Sigmoid colon (tissue), 4 donors: ENCODE measurements at regions not wholly inside any gene's neighbourhood (a gene's known extent, or its start where the extent isn't known, plus 50 kb on each side); places are given as distances from the start of the nearest gene placed in this dataset.

Source experiments
- EP300 ChIP-seq, 4 donors: sonication (generic); formaldehyde crosslinking; IDR thresholded peaks; one replicate each; pipeline ENCODE4 v1.6.1; 2017; ENCODE audit warnings: antibody characterized with exemption in 4 of 4
- TF ChIP-seq, protein P1 (sequence below), 4 experiments: fragments of 450-650 bp in 3 of 4; fragments of 200-600 bp in 1 of 4; IDR thresholded peaks; one replicate each; pipeline ENCODE4 v1.5.1; 2016 to 2019; ENCODE audit warnings: antibody characterized with exemption in 4 of 4, mild to moderate bottlenecking in 3 of 4, moderate library complexity in 2 of 4

DNA sequence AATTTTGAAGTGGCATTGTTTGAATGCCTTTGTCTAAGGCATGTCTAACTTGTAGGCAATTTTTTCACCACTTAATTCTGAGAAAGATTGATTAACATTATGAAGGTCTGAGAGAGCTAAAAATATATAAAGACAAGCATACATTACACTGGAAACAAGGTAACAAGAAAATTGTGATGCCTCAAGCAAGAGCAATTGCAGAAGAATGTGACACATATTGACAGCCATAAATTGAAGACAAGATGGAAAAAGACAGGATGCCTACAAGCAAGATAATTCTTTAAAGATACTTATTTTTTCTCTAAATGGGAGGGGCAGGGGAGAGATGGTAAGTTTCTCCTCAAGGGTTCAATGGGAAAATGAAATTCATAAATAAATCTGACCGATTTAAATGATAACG is 103.1 kb upstream of the CYLC2 start:
- TF ChIP-seq, protein P1, sequence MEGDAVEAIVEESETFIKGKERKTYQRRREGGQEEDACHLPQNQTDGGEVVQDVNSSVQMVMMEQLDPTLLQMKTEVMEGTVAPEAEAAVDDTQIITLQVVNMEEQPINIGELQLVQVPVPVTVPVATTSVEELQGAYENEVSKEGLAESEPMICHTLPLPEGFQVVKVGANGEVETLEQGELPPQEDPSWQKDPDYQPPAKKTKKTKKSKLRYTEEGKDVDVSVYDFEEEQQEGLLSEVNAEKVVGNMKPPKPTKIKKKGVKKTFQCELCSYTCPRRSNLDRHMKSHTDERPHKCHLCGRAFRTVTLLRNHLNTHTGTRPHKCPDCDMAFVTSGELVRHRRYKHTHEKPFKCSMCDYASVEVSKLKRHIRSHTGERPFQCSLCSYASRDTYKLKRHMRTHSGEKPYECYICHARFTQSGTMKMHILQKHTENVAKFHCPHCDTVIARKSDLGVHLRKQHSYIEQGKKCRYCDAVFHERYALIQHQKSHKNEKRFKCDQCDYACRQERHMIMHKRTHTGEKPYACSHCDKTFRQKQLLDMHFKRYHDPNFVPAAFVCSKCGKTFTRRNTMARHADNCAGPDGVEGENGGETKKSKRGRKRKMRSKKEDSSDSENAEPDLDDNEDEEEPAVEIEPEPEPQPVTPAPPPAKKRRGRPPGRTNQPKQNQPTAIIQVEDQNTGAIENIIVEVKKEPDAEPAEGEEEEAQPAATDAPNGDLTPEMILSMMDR (IDR thresholded peaks at IDR 0.05) = no peak
- no peak for TF ChIP-seq EP300 (IDR thresholded peaks at IDR 0.05)
